ENCODE measurements at regions not wholly inside any gene's neighbourhood (a gene's known extent, or its start where the extent isn't known, plus 50 kb on each side); places are given as distances from the start of the nearest gene placed in this dataset.

DNA sequence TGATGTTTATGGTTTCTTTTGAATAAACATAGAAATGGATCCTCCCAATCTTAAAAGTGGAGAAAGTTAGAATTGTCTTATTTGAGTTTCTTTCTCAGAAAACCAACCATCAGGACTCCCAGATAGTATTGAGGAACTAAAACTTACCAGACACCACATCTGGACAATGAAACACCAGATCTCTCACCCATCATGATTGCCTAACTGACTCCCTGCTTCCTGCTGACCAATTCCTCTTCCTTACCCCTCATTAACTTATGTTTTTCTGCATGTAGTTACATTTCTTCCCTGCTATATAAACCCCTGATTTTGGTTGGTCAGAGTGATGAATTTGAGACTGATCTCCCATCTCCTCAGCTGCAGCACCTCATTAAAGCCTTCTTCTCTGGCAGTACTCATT is 242.0 kb upstream of the SETMAR start:
- no peak for TF ChIP-seq EZH2 (IDR thresholded peaks at IDR 0.05; ENCODE audit: borderline replicate concordance, insufficient read depth, low read depth, low read length, poor library complexity, severe bottlenecking)
- TF ChIP-seq, protein P1, sequence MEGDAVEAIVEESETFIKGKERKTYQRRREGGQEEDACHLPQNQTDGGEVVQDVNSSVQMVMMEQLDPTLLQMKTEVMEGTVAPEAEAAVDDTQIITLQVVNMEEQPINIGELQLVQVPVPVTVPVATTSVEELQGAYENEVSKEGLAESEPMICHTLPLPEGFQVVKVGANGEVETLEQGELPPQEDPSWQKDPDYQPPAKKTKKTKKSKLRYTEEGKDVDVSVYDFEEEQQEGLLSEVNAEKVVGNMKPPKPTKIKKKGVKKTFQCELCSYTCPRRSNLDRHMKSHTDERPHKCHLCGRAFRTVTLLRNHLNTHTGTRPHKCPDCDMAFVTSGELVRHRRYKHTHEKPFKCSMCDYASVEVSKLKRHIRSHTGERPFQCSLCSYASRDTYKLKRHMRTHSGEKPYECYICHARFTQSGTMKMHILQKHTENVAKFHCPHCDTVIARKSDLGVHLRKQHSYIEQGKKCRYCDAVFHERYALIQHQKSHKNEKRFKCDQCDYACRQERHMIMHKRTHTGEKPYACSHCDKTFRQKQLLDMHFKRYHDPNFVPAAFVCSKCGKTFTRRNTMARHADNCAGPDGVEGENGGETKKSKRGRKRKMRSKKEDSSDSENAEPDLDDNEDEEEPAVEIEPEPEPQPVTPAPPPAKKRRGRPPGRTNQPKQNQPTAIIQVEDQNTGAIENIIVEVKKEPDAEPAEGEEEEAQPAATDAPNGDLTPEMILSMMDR (IDR thresholded peaks at IDR 0.05) = no peak

Data from B cell (primary cell).